ENCODE measurements at regions not wholly inside any gene's neighbourhood (a gene's known extent, or its start where the extent isn't known, plus 50 kb on each side); places are given as distances from the start of the nearest gene placed in this dataset.

- intact Hi-C loops (cut with DNase I): no loop called here
- Histone ChIP-seq H3K4me1 (peaks cover 0 to 18% (median 0%) of the 10 kb centered on the region in 3 donors), H3K36me3 (no peaks in the 10 kb centered on the region), H3K4me3 (no peak overlapping the region), H3K27me3 (no peaks in the 10 kb centered on the region), H3K9me3 (no peaks in the 10 kb centered on the region), H3K27ac (no peak overlapping the region)
- 18 to 45% methylated on average over 1 of the region's 1 CpG for WGBS, 2 donors
- DNase-seq: no peak
- no peak for TF ChIP-seq CTCF (IDR thresholded peaks at IDR 0.05)
- no peak for TF ChIP-seq POLR2A (IDR thresholded peaks at IDR 0.05)
Observed at GRCh38 chr11:112626731-112627130, 334.5 kb upstream of the NCAM1 start.

GRCh38 chr11:112627588-112628045 lies 333.6 kb upstream of the NCAM1 start:
- Histone ChIP-seq H3K4me1 (peaks cover 0 to 15% (median 0%) of the 10 kb centered on the region in 3 donors), H3K27me3 (no peaks in the 10 kb centered on the region), H3K36me3 (no peaks in the 10 kb centered on the region), H3K27ac (no peak overlapping the region), H3K4me3 (no peak overlapping the region), H3K9me3 (no peaks in the 10 kb centered on the region)
- WGBS, 2 donors: 56 to 84% methylated on average over 1 to 2 of the region's 2 CpGs
- TF ChIP-seq CTCF (IDR thresholded peaks at IDR 0.05): no peak
- TF ChIP-seq POLR2A (IDR thresholded peaks at IDR 0.05): no peak
- DNase-seq: no peak
- intact Hi-C loops (cut with DNase I): no loop called here

GRCh38 chr11:112628676-112629075 lies 332.5 kb upstream of the NCAM1 start:
- WGBS, 2 donors: 80 to 94% methylated on average over 2 to 3 of the region's 3 CpGs

GRCh38 chr11:112630496-112630895 lies 330.7 kb upstream of the NCAM1 start:
- intact Hi-C loops (cut with DNase I): no loop called here
- Histone ChIP-seq H3K27ac (no peak overlapping the region), H3K4me1 (peaks cover 0 to 12% (median 0%) of the 10 kb centered on the region in 3 donors), H3K27me3 (no peaks in the 10 kb centered on the region), H3K9me3 (no peaks in the 10 kb centered on the region), H3K4me3 (no peak overlapping the region), H3K36me3 (no peaks in the 10 kb centered on the region)
- WGBS, 2 donors: 93 to 100% methylated on average over 2 of the region's 2 CpGs
- no peak for DNase-seq
- TF ChIP-seq POLR2A (IDR thresholded peaks at IDR 0.05): no peak
- no peak for TF ChIP-seq CTCF (IDR thresholded peaks at IDR 0.05)

More at GRCh38 chr11:112628676-112629075, 332.5 kb upstream of the NCAM1 start:
- intact Hi-C loops (cut with DNase I): no loop called here
- H3K4me3 ChIP-seq: no peak overlapping the region
- H3K9me3 ChIP-seq: no peaks in the 10 kb centered on the region
- H3K27me3 ChIP-seq: no peaks in the 10 kb centered on the region
- H3K27ac ChIP-seq: no peak overlapping the region
- H3K36me3 ChIP-seq: no peaks in the 10 kb centered on the region
- TF ChIP-seq CTCF (IDR thresholded peaks at IDR 0.05): no peak
- TF ChIP-seq POLR2A (IDR thresholded peaks at IDR 0.05): no peak
- H3K4me1 ChIP-seq: peaks cover 0 to 15% (median 0%) of the 10 kb centered on the region in 3 donors
- DNase-seq: no peak

GRCh38 chr11:112631333-112631732 lies 329.9 kb upstream of the NCAM1 start:
- H3K4me1 ChIP-seq: peaks cover 0 to 5% (median 0%) of the 10 kb centered on the region in 3 donors
- H3K4me3 ChIP-seq: no peak overlapping the region
- no peak for DNase-seq
- H3K27me3 ChIP-seq: no peaks in the 10 kb centered on the region
- no peaks in the 10 kb centered on the region for H3K9me3 ChIP-seq
- H3K36me3 ChIP-seq: no peaks in the 10 kb centered on the region
- no peak for TF ChIP-seq POLR2A (IDR thresholded peaks at IDR 0.05)
- no peak for TF ChIP-seq CTCF (IDR thresholded peaks at IDR 0.05)
- H3K27ac ChIP-seq: no peak overlapping the region
- intact Hi-C loops (cut with DNase I): no loop called here
